ENCODE measurements at regions not wholly inside any gene's neighbourhood (a gene's known extent, or its start where the extent isn't known, plus 50 kb on each side); places are given as distances from the start of the nearest gene placed in this dataset.

DNA sequence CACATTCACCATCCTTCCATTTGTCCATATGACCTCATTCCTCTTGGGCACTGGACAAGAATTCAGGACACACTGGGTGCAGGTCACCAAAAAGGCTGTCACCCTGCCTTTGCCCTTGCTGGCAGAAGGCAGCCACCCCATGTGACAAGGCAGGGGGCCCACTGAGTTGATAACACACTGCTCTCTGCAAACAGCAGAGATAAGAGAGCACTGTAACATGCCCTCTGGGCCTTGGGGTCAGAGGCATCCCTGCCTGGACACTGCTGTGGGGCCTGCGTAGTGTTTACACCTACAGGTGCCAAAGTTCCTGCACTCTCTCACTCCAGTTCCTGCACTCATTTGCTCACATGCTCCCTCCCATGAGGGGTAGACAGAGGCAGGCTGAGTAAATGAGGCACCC is 344.7 kb upstream of the TCF4 start:
- TF ChIP-seq, protein P1, sequence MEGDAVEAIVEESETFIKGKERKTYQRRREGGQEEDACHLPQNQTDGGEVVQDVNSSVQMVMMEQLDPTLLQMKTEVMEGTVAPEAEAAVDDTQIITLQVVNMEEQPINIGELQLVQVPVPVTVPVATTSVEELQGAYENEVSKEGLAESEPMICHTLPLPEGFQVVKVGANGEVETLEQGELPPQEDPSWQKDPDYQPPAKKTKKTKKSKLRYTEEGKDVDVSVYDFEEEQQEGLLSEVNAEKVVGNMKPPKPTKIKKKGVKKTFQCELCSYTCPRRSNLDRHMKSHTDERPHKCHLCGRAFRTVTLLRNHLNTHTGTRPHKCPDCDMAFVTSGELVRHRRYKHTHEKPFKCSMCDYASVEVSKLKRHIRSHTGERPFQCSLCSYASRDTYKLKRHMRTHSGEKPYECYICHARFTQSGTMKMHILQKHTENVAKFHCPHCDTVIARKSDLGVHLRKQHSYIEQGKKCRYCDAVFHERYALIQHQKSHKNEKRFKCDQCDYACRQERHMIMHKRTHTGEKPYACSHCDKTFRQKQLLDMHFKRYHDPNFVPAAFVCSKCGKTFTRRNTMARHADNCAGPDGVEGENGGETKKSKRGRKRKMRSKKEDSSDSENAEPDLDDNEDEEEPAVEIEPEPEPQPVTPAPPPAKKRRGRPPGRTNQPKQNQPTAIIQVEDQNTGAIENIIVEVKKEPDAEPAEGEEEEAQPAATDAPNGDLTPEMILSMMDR (conservative IDR thresholded peaks at IDR 0.05; ENCODE audit: low read depth, low read length) = no peak
- TF ChIP-seq, protein P2, sequence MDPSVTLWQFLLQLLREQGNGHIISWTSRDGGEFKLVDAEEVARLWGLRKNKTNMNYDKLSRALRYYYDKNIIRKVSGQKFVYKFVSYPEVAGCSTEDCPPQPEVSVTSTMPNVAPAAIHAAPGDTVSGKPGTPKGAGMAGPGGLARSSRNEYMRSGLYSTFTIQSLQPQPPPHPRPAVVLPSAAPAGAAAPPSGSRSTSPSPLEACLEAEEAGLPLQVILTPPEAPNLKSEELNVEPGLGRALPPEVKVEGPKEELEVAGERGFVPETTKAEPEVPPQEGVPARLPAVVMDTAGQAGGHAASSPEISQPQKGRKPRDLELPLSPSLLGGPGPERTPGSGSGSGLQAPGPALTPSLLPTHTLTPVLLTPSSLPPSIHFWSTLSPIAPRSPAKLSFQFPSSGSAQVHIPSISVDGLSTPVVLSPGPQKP (IDR thresholded peaks at IDR 0.05; ENCODE audit: borderline replicate concordance, low read depth, low read length) = no peak
- TF ChIP-seq MXI1 (IDR thresholded peaks at IDR 0.05; ENCODE audit: borderline replicate concordance, low read depth, low read length) = no peak
- no peak for TF ChIP-seq NFE2L2 (IDR thresholded peaks at IDR 0.05; ENCODE audit: low read depth, low read length)
- no peak for TF ChIP-seq POLR2A (IDR thresholded peaks at IDR 0.05; ENCODE audit: low read depth, low read length)
- no peak for TF ChIP-seq USF2 (IDR thresholded peaks at IDR 0.05; ENCODE audit: low read depth, low read length)
- TF ChIP-seq RAD21 (IDR thresholded peaks at IDR 0.05; ENCODE audit: low read length) = no peak
- no peak for TF ChIP-seq MAFK (IDR thresholded peaks at IDR 0.05; ENCODE audit: low read depth, low read length)
- no peak for TF ChIP-seq FOS (IDR thresholded peaks at IDR 0.05; ENCODE audit: low read depth, low read length)

Measured in IMR-90 (cell line).